Smooth muscle cell (in vitro differentiated cells): ENCODE measurements at regions not wholly inside any gene's neighbourhood (a gene's known extent, or its start where the extent isn't known, plus 50 kb on each side); places are given as distances from the start of the nearest gene placed in this dataset.

ENCODE experiments used
- DNase-seq: peaks from one replicate; lab custom pipeline; 2025; ENCODE audit not compliant: unreplicated experiment; lab: John Stamatoyannopoulos, UW
- H2AFZ ChIP-seq: fragments of 200-600 bp; sonication (generic); 2 replicates; pipeline ENCODE4 v1.6.0; 2016; ENCODE audit warnings: antibody characterized with exemption, low read depth, mild to moderate bottlenecking
- H3F3A ChIP-seq: fragments of 200-600 bp; sonication (generic); 2 replicates; pipeline ENCODE4 v1.6.0; 2017; ENCODE audit warnings: antibody characterized with exemption, low read depth
- H3K27ac ChIP-seq: fragments of 200-600 bp; sonication (generic); 2 replicates; pipeline ENCODE4 v1.5.1; 2016; ENCODE audit warnings: low read depth, mild to moderate bottlenecking
- H3K27me3 ChIP-seq: fragments of 200-600 bp; sonication (generic); 2 replicates; pipeline ENCODE4 v1.6.1; 2016; ENCODE audit warnings: low read depth, mild to moderate bottlenecking
- H3K36me3 ChIP-seq: fragments of 200-600 bp; sonication (generic); 2 replicates; pipeline ENCODE4 v1.5.1; 2016; ENCODE audit warnings: low read depth
- H3K4me1 ChIP-seq: fragments of 200-600 bp; sonication (generic); 2 replicates; pipeline ENCODE4 v1.5.1; 2016; ENCODE audit warnings: low read depth
- H3K4me2 ChIP-seq: fragments of 200-600 bp; sonication (generic); 2 replicates; pipeline ENCODE4 v1.6.0; 2016; ENCODE audit warnings: mild to moderate bottlenecking
- H3K4me3 ChIP-seq: fragments of 200-600 bp; sonication (generic); 2 replicates; pipeline ENCODE4 v1.5.1; 2016; ENCODE audit warnings: mild to moderate bottlenecking
- H3K79me2 ChIP-seq: fragments of 200-600 bp; sonication (generic); 2 replicates; pipeline ENCODE4 v1.6.0; 2016; ENCODE audit warnings: low read depth, mild to moderate bottlenecking
- H3K9ac ChIP-seq: fragments of 200-600 bp; sonication (generic); 2 replicates; pipeline ENCODE4 v1.6.0; 2016; ENCODE audit warnings: low read depth
- H3K9me3 ChIP-seq: fragments of 200-600 bp; sonication (generic); replicated peaks from 2 replicates; pipeline ENCODE4 v1.5.1; 2016; ENCODE audit warnings: low read depth
- H4K20me1 ChIP-seq: fragments of 200-600 bp; sonication (generic); 2 replicates; pipeline ENCODE4 v1.6.0; 2016; ENCODE audit warnings: low read depth
- WGBS: methylation state at CpG from one replicate; pipeline ENCODE4 v1.1.7; 2016; ENCODE audit warnings: low lambda C conversion rate; 5-methylcytosine and 5-hydroxymethylcytosine counted together
- TF ChIP-seq, protein P1 (sequence below): fragments of 200-600 bp; sonication (generic); IDR thresholded peaks from 2 replicates; pipeline ENCODE4 v1.5.1; 2017; ENCODE audit warnings: borderline replicate concordance, mild to moderate bottlenecking, antibody characterized with exemption; ENCODE audit not compliant: insufficient read depth, poor library complexity, severe bottlenecking

DNA sequence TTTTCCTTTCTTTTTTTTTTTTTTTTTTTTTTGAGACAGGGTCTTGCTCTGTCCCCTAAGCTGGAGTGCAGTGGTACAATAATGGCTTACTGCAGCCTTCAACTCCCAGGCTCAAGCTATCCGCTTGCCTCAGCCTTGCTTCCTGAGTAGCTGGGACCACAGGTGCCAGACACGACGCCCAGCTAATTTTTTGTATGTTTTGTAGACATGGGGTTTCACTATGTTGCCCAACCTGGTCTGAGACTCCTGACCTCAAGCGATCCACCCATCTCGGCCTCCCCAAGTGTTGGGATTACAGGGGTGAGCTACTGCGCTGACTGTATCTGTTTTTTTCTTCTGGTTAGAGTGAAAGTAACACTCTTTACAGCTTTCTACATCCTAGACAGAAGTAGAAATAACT lies 167.9 kb upstream of the FOXN2 start:
- 90% methylated on average over 6 of the region's 6 CpGs for WGBS
- no peak overlapping the region for H2AFZ ChIP-seq
- no peaks in the 10 kb centered on the region for H4K20me1 ChIP-seq
- H3K4me3 ChIP-seq = no peak overlapping the region
- H3K36me3 ChIP-seq = no peaks in the 10 kb centered on the region
- H3K4me2 ChIP-seq = peak overlapping the region; percentile 47
- H3K27me3 ChIP-seq = no peaks in the 10 kb centered on the region
- no peaks in the 10 kb centered on the region for H3K9me3 ChIP-seq
- H3K79me2 ChIP-seq = no peaks in the 10 kb centered on the region
- H3K4me1 ChIP-seq = no peaks in the 10 kb centered on the region
- no peak overlapping the region for H3K27ac ChIP-seq
- DNase-seq = no peak
- no peaks in the 10 kb centered on the region for H3F3A ChIP-seq
- TF ChIP-seq, protein P1, sequence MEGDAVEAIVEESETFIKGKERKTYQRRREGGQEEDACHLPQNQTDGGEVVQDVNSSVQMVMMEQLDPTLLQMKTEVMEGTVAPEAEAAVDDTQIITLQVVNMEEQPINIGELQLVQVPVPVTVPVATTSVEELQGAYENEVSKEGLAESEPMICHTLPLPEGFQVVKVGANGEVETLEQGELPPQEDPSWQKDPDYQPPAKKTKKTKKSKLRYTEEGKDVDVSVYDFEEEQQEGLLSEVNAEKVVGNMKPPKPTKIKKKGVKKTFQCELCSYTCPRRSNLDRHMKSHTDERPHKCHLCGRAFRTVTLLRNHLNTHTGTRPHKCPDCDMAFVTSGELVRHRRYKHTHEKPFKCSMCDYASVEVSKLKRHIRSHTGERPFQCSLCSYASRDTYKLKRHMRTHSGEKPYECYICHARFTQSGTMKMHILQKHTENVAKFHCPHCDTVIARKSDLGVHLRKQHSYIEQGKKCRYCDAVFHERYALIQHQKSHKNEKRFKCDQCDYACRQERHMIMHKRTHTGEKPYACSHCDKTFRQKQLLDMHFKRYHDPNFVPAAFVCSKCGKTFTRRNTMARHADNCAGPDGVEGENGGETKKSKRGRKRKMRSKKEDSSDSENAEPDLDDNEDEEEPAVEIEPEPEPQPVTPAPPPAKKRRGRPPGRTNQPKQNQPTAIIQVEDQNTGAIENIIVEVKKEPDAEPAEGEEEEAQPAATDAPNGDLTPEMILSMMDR = no peak
- H3K9ac ChIP-seq = no peak overlapping the region

DNA sequence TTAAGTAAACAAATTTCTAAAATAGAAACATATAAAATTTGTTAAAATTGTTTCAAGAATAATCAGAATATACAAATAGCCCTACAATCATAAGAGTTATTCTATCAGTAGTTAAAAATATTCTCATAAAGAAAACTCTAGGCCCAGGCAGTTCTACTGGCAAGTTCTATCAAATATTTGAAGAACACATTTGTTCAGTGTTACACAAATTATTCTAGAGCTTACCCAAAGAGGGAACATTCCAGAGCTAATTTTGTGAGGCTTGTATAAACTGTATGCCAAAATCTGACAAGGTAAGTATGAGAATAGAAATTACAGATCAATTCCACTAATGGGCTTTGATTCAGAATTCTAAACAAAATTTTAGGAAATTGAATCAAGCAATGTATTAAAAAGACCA lies 166.8 kb upstream of the FOXN2 start:
- TF ChIP-seq, protein P1 = no peak
- Histone ChIP-seq H3K4me2 (no peak overlapping the region), H2AFZ (no peak overlapping the region)

DNA sequence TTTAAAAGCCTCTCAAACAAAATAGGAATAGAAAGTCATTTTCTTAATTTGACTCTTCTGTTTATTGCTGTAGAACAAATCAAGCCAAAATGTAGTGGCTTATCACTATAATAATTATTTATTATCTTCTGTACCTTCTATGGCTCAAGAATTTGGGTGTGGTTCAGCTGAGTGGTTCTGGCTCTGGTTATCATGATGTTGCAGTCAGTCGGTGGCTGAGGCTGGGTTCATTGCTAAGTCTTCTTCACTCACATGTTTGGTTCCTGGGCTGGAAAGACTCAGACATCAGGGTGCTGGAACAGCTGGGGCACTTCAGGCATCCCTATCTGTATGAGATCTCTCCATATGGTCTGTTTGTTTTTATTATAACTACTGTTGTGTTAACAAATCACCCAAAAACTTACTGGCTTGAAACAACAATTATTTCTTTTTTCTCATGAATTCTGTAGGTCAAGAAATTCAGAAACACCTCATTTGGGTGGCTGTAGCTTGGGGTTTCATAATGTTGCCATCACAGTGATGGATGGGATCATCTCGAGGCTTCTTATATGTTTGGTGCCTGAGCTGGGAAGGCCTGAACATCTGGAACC lies 165.5 kb upstream of the FOXN2 start:
- no peak for DNase-seq
- Histone ChIP-seq H3K27ac (no peak overlapping the region), H3K9me3 (no peaks in the 10 kb centered on the region), H2AFZ (no peak overlapping the region), H3K4me2 (no peak overlapping the region), H3K79me2 (no peaks in the 10 kb centered on the region), H3F3A (no peaks in the 10 kb centered on the region), H3K27me3 (no peaks in the 10 kb centered on the region), H3K36me3 (no peaks in the 10 kb centered on the region), H3K9ac (no peak overlapping the region), H4K20me1 (no peaks in the 10 kb centered on the region), H3K4me3 (no peak overlapping the region), H3K4me1 (no peaks in the 10 kb centered on the region)
- 72% methylated on average over 2 of the region's 2 CpGs for WGBS
- TF ChIP-seq, protein P1 = no peak

More for the DNA sequence above, 166.8 kb upstream of the FOXN2 start:
- no peaks in the 10 kb centered on the region for H4K20me1 ChIP-seq
- H3K9ac ChIP-seq = no peak overlapping the region
- no peaks in the 10 kb centered on the region for H3K36me3 ChIP-seq
- H3K9me3 ChIP-seq = no peaks in the 10 kb centered on the region
- H3K27ac ChIP-seq = no peak overlapping the region
- no peaks in the 10 kb centered on the region for H3K79me2 ChIP-seq
- no peak for DNase-seq
- no peaks in the 10 kb centered on the region for H3K27me3 ChIP-seq
- H3K4me1 ChIP-seq = no peaks in the 10 kb centered on the region
- no peaks in the 10 kb centered on the region for H3F3A ChIP-seq
- H3K4me3 ChIP-seq = no peak overlapping the region

DNA sequence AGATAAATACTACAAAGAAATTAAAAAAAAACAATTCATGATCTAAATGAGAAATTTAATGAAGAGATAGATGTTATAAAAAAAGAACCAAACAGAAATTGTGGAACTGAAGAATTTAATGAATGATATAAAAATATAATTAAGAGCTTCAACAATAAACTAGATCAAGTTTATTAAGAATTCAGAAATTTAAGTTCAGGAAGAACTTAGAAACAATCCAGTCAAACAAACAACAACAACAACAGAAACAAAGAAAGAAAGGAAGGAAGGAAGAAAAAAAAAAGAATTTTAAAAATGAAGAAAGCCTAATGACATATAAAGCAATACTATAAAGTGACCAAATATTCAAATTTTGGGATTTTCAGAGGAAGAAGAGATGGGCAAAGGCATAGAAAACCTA lies 157.3 kb upstream of the FOXN2 start:
- Histone ChIP-seq H4K20me1 (no peaks in the 10 kb centered on the region), H3K27me3 (no peaks in the 10 kb centered on the region), H3K4me2 (no peak overlapping the region), H3K4me3 (no peak overlapping the region), H3K4me1 (no peaks in the 10 kb centered on the region), H3K36me3 (no peaks in the 10 kb centered on the region), H3K9me3 (no peaks in the 10 kb centered on the region), H2AFZ (no peak overlapping the region), H3F3A (no peaks in the 10 kb centered on the region), H3K27ac (no peak overlapping the region), H3K79me2 (no peaks in the 10 kb centered on the region), H3K9ac (no peak overlapping the region)
- DNase-seq = no peak
- TF ChIP-seq, protein P1 = no peak
